GM12878 (cell line): ENCODE measurements at regions not wholly inside any gene's neighbourhood (a gene's known extent, or its start where the extent isn't known, plus 50 kb on each side); places are given as distances from the start of the nearest gene placed in this dataset.

Experiments
- ATAC-seq: fragments of 200-7000 bp; cut with Tn5 transposase; 3 replicates; pipeline ENCODE4 v1.9.1; 2020; ENCODE audit warnings: mild to moderate bottlenecking, moderate library complexity
- BruUV-seq: library from RNA; stranded (reverse); fragments of 400-500 nt; replicated peaks from 2 replicates; lab custom pipeline; 2021; lab: Mats Ljungman, UMichigan
- CTCF ChIA-PET: fragments of 300-600 bp; sonication (Branson Sonifier 250); formaldehyde crosslinking; extraction: SDS; loops from one replicate; lab custom pipeline; 2021; ENCODE audit warnings: inconsistent platforms; lab: Yijun Ruan, JAX
- POLR2A ChIA-PET: fragments of 350-600 bp; formaldehyde crosslinking; extraction: SDS; loops from one replicate; lab custom pipeline; 2021; ENCODE audit warnings: inconsistent platforms; lab: Charles Lee
- RAD21 ChIA-PET: fragments of 300-600 bp; sonication (Branson Sonifier 250); formaldehyde crosslinking; loops from one replicate; lab custom pipeline; 2023; ENCODE audit warnings: antibody characterized with exemption; ENCODE audit not compliant: unreplicated experiment; lab: Charles Lee
- SMC1A ChIA-PET: fragments of 300-600 bp; sonication (Branson Sonifier 250); formaldehyde crosslinking; loops from one replicate; lab custom pipeline; 2023; ENCODE audit not compliant: unreplicated experiment, uncharacterized antibody; lab: Charles Lee
- DNase-seq: peaks from one replicate; pipeline ENCODE4 v3.0.0-alpha.2; 2011; ENCODE audit warnings: low read depth, low spot score
- FAIRE-seq: peaks from 3 replicates; lab custom pipeline; 2011; peaks lifted over from hg19 to GRCh38; lab: Jason Lieb, UNC
- H2AFZ ChIP-seq: 2 replicates; pipeline ENCODE4 v1.6.0; 2011; ENCODE audit warnings: low read depth, low read length, control low read depth; ENCODE audit not compliant: control insufficient read depth
- H3K27ac ChIP-seq: 2 replicates; pipeline ENCODE4 v1.5.1; 2011; ENCODE audit warnings: control low read depth; ENCODE audit not compliant: control insufficient read depth, insufficient read depth
- H3K27me3 ChIP-seq, 2 experiments: replicated peaks in 1 of 2; 2 replicates each; pipeline versions ENCODE4 v1.6.0 to v1.6.1; 2011; ENCODE audit warnings: low read length in 1 of 2; ENCODE audit not compliant: control insufficient read depth in 2 of 2, insufficient read depth in 2 of 2
- H3K36me3 ChIP-seq, 2 experiments: 2 replicates each; pipeline ENCODE4 v1.5.1; 2011; ENCODE audit warnings: low read length in 1 of 2; ENCODE audit not compliant: control insufficient read depth in 2 of 2, insufficient read depth in 2 of 2
- H3K4me1 ChIP-seq: 2 replicates; pipeline ENCODE4 v1.6.1; 2011; ENCODE audit warnings: mild to moderate bottlenecking, low read length, moderate library complexity, mixed read lengths; ENCODE audit not compliant: control insufficient read depth, insufficient read depth
- H3K4me2 ChIP-seq: 2 replicates; pipeline ENCODE4 v1.6.0; 2011; ENCODE audit warnings: control low read depth; ENCODE audit not compliant: control insufficient read depth, insufficient read depth
- H3K4me3 ChIP-seq: fragments of 200-600 bp; sonication (generic); 2 replicates; pipeline ENCODE4 v1.5.1; 2016
- H3K79me2 ChIP-seq: 2 replicates; pipeline ENCODE4 v1.6.0; 2011; ENCODE audit warnings: low read length; ENCODE audit not compliant: control insufficient read depth, insufficient read depth
- H3K9ac ChIP-seq: 2 replicates; pipeline ENCODE4 v1.8.0; 2011; ENCODE audit warnings: low read length, control low read depth, mixed read lengths; ENCODE audit not compliant: control insufficient read depth, insufficient read depth
- H3K9me3 ChIP-seq: replicated peaks from 3 replicates; pipeline ENCODE4 v1.5.1; 2011; ENCODE audit warnings: mild to moderate bottlenecking, low read length; ENCODE audit not compliant: control insufficient read depth, insufficient read depth
- H4K20me1 ChIP-seq: 2 replicates; pipeline ENCODE4 v1.6.0; 2011; ENCODE audit not compliant: control insufficient read depth, insufficient read depth
- BACH1 ChIP-seq: fragments of 450-650 bp; IDR thresholded peaks from 2 replicates; pipeline ENCODE4 v1.6.1; 2017; ENCODE audit warnings: mild to moderate bottlenecking, borderline replicate concordance
- CREB1 ChIP-seq: IDR thresholded peaks from 2 replicates; pipeline ENCODE4 v1.6.1; 2012; ENCODE audit warnings: low read depth, mild to moderate bottlenecking, inconsistent platforms
- CUX1 ChIP-seq: IDR thresholded peaks from 2 replicates; pipeline ENCODE4 v1.6.1; 2012; ENCODE audit warnings: improper control_type of control experiment, low read depth, low read length; ENCODE audit not compliant: insufficient replicate concordance
- FOXK2 ChIP-seq: fragments of 450-650 bp; IDR thresholded peaks from 2 replicates; pipeline ENCODE4 v1.6.1; 2017; ENCODE audit warnings: mild to moderate bottlenecking, moderate library complexity
- IKZF1 ChIP-seq: fragments of 450-650 bp; conservative IDR thresholded peaks from 2 replicates; pipeline ENCODE4 v1.6.1; 2017; ENCODE audit warnings: antibody characterized with exemption, mild to moderate bottlenecking
- MTA3 ChIP-seq: IDR thresholded peaks from 2 replicates; pipeline ENCODE4 v1.6.1; 2012; ENCODE audit warnings: low read length, inconsistent platforms, borderline replicate concordance
- POLR2AphosphoS5 ChIP-seq: IDR thresholded peaks from 2 replicates; pipeline ENCODE4 v1.6.1; 2011; ENCODE audit warnings: mild to moderate bottlenecking, low read length, inconsistent platforms
- POU2F2 ChIP-seq: IDR thresholded peaks from 3 replicates; pipeline ENCODE4 v1.6.1; 2011; ENCODE audit warnings: low read depth, mild to moderate bottlenecking, low read length, borderline replicate concordance
- RAD21 ChIP-seq: IDR thresholded peaks from 2 replicates; pipeline ENCODE4 v1.6.1; 2011; ENCODE audit warnings: mild to moderate bottlenecking, low read depth, low read length, moderate library complexity; ENCODE audit not compliant: insufficient read depth
- RELA ChIP-seq: fragments of 450-650 bp; IDR thresholded peaks from 2 replicates; pipeline ENCODE4 v1.8.0; 2014; ENCODE audit warnings: borderline replicate concordance; ENCODE audit not compliant: partially characterized antibody
- SIX5 ChIP-seq: IDR thresholded peaks from 2 replicates; pipeline ENCODE4 v1.6.1; 2011; ENCODE audit warnings: mild to moderate bottlenecking, low read depth, low read length, moderate library complexity; ENCODE audit not compliant: severe bottlenecking
- SRF ChIP-seq, 2 experiments: IDR thresholded peaks; 2 replicates each; pipeline ENCODE4 v1.6.1; 2011; ENCODE audit warnings: low read depth in 2 of 2, low read length in 2 of 2, mild to moderate bottlenecking in 1 of 2, moderate library complexity in 1 of 2
- TBL1XR1 ChIP-seq: IDR thresholded peaks from 2 replicates; pipeline ENCODE4 v1.6.1; 2012; ENCODE audit warnings: low read depth, low read length, improper control_type of control experiment
- TCF3 ChIP-seq: IDR thresholded peaks from 2 replicates; pipeline ENCODE4 v1.6.1; 2012; ENCODE audit warnings: low read depth, mild to moderate bottlenecking, low read length, borderline replicate concordance; ENCODE audit not compliant: insufficient read depth
- WGBS: methylation state at CpG from one replicate; pipeline ENCODE4 v1.1.6; 2016; ENCODE audit warnings: low lambda C conversion rate; ENCODE audit not compliant: insufficient replicate concordance, insufficient coverage; ENCODE audit errors: missing lambda C conversion rate; 5-methylcytosine and 5-hydroxymethylcytosine counted together
- in situ Hi-C: fragments of 300-500 bp; cut with MboI; formaldehyde crosslinking; loops from 9 replicates; pipeline ENCODE4 v1.14.3; 2018; ENCODE audit warnings: mixed read lengths
- intact Hi-C: fragments of 100-400 bp; cut with micrococcal nuclease; formaldehyde crosslinking; loops from one replicate; pipeline ENCODE4 v1.14.2; 2022; ENCODE audit not compliant: unreplicated experiment

- Histone ChIP-seq H3K9me3 (no peaks in the 10 kb centered on the region), H3K4me2 (no peak overlapping the region), H3K79me2 (no peaks in the 10 kb centered on the region), H3K36me3 (no peaks in the 10 kb centered on the region), H2AFZ (no peak overlapping the region), H3K4me3 (no peak overlapping the region)
- ChIA-PET POLR2A (no interaction called here), RAD21 (interaction anchor here (1.6 kb wide), 1 partner anchor 10 kb away, joined by 4 read pairs; no protein-coding TSS in a partner anchor), CTCF (interaction anchor here (1.5 kb wide), 1 partner anchor 10 kb away, joined by 5 read pairs; no protein-coding TSS in a partner anchor)
- ATAC-seq (no peak), DNase-seq (no peak), FAIRE-seq (no peak)
- 11% methylated on average over 3 of the region's 3 CpGs for WGBS
- BruUV-seq = no TSS peak
- in situ Hi-C loops = no loop called here
- TF ChIP-seq SRF (IDR thresholded peaks at IDR 0.05; ENCODE audit: low read depth in 2 of 2, low read length in 2 of 2) (no peak), CUX1 (no peak), RELA (no peak), RAD21 (no peak), POU2F2 (no peak), BACH1 (no peak), CREB1 (no peak), POLR2AphosphoS5 (no peak), TCF3 (no peak), MTA3 (no peak), SIX5 (no peak), IKZF1 (no peak), FOXK2 (no peak), TBL1XR1 (no peak)
- TF ChIP-seq, all 136 proteins: peak for 0
- Histone ChIP-seq H3K27ac (no peak overlapping the region), H4K20me1 (no peaks in the 10 kb centered on the region), H3K4me1 (no peaks in the 10 kb centered on the region), H3K9ac (no peak overlapping the region), H3K27me3 (no peaks in the 10 kb centered on the region)
- intact Hi-C loops = no loop called here
- SMC1A ChIA-PET = interaction anchor here (1.1 kb wide), 1 partner anchor 10 kb away, joined by 6 read pairs; no protein-coding TSS in a partner anchor
These were observed 446.4 kb downstream of the RASEF start for GRCh38 chr9:82616545-82616944.
